Calu3 (cell line): ENCODE measurements at regions not wholly inside any gene's neighbourhood (a gene's known extent, or its start where the extent isn't known, plus 50 kb on each side); places are given as distances from the start of the nearest gene placed in this dataset.

Experiments used
- BruUV-seq: library from RNA; stranded (reverse); fragments of 400-500 nt; replicated peaks from 2 replicates; lab custom pipeline; 2021; lab: Mats Ljungman, UMichigan
- CTCF ChIA-PET: fragments of 300-600 bp; sonication (Branson Sonifier 250); formaldehyde crosslinking; loops from one replicate; lab custom pipeline; 2022; ENCODE audit warnings: antibody characterized with exemption; lab: Charles Lee
- DNase-seq: peaks from one replicate; pipeline ENCODE4 v3.0.0; 2022
- H3K27ac Mint-ChIP-seq: one replicate; pipeline ENCODE4 v1.8.0; 2022; ENCODE audit warnings: mixed read lengths; ENCODE audit not compliant: unreplicated experiment
- H3K27me3 Mint-ChIP-seq: one replicate; pipeline ENCODE4 v1.8.0; 2022; ENCODE audit warnings: mixed read lengths; ENCODE audit not compliant: unreplicated experiment
- H3K36me3 Mint-ChIP-seq: one replicate; pipeline ENCODE4 v1.8.0; 2022; ENCODE audit warnings: mild to moderate bottlenecking, moderate library complexity, mixed read lengths; ENCODE audit not compliant: insufficient read depth, unreplicated experiment
- H3K4me1 Mint-ChIP-seq: one replicate; pipeline ENCODE4 v1.8.0; 2022; ENCODE audit warnings: mild to moderate bottlenecking, low read depth, mixed read lengths; ENCODE audit not compliant: unreplicated experiment
- H3K4me3 Mint-ChIP-seq: one replicate; pipeline ENCODE4 v1.8.0; 2022; ENCODE audit warnings: mild to moderate bottlenecking, low read depth, moderate library complexity, mixed read lengths; ENCODE audit not compliant: unreplicated experiment
- H3K9me3 Mint-ChIP-seq: one replicate; pipeline ENCODE4 v1.8.0; 2022; ENCODE audit warnings: low read depth, mixed read lengths; ENCODE audit not compliant: unreplicated experiment
- CTCF ChIP-seq: fragments of 200-600 bp; IDR thresholded peaks from one replicate; pipeline ENCODE4 v1.8.0; 2022; ENCODE audit warnings: antibody characterized with exemption; ENCODE audit not compliant: unreplicated experiment
- intact Hi-C: fragments of 100-400 bp; cut with micrococcal nuclease; formaldehyde crosslinking; loops from one replicate; pipeline ENCODE4 v1.10.0; 2022; ENCODE audit not compliant: unreplicated experiment

- intact Hi-C loops, result no loop called here
- no peak overlapping the region for H3K4me3 Mint-ChIP-seq
These were observed 120.8 kb upstream of the TMEFF2 start for GRCh38 chr2:192315543-192315942.

GRCh38 chr2:192314800-192315481 is 120.2 kb upstream of the TMEFF2 start:
- TF ChIP-seq CTCF, result no peak
- intact Hi-C loops, result no loop called here
- CTCF ChIA-PET, result no interaction called here
- H3K27me3 Mint-ChIP-seq, result no peaks in the 10 kb centered on the region
- no TSS peak for BruUV-seq
- peaks cover 2% of the 10 kb centered on the region for H3K9me3 Mint-ChIP-seq
- H3K27ac Mint-ChIP-seq, result no peak overlapping the region
- H3K36me3 Mint-ChIP-seq, result no peaks in the 10 kb centered on the region
- no peak for DNase-seq
- H3K4me3 Mint-ChIP-seq, result no peak overlapping the region
- no peaks in the 10 kb centered on the region for H3K4me1 Mint-ChIP-seq

More at GRCh38 chr2:192315543-192315942, 120.8 kb upstream of the TMEFF2 start:
- Mint-ChIP-seq H3K36me3 (no peaks in the 10 kb centered on the region), H3K9me3 (peaks cover 2% of the 10 kb centered on the region), H3K27ac (no peak overlapping the region), H3K27me3 (no peaks in the 10 kb centered on the region), H3K4me1 (no peaks in the 10 kb centered on the region)
- CTCF ChIA-PET, result no interaction called here
- no TSS peak for BruUV-seq
- DNase-seq, result no peak
- TF ChIP-seq CTCF, result no peak

- no peaks in the 10 kb centered on the region for H3K36me3 Mint-ChIP-seq
- no TSS peak for BruUV-seq
- no peak for TF ChIP-seq CTCF
- H3K27me3 Mint-ChIP-seq, result no peaks in the 10 kb centered on the region
- H3K27ac Mint-ChIP-seq, result no peak overlapping the region
- DNase-seq, result no peak
- intact Hi-C loops, result no loop called here
- CTCF ChIA-PET, result no interaction called here
- H3K4me1 Mint-ChIP-seq, result no peaks in the 10 kb centered on the region
- peaks cover 2% of the 10 kb centered on the region for H3K9me3 Mint-ChIP-seq
- no peak overlapping the region for H3K4me3 Mint-ChIP-seq
These were observed 119.0 kb upstream of the TMEFF2 start for GRCh38 chr2:192313773-192314172.

GRCh38 chr2:192311701-192312460 is 117.1 kb upstream of the TMEFF2 start:
- Mint-ChIP-seq H3K4me3 (no peak overlapping the region), H3K27ac (no peak overlapping the region), H3K36me3 (no peaks in the 10 kb centered on the region), H3K9me3 (peaks cover 2% of the 10 kb centered on the region), H3K27me3 (no peaks in the 10 kb centered on the region), H3K4me1 (no peaks in the 10 kb centered on the region)
- intact Hi-C loops, result no loop called here
- CTCF ChIA-PET, result no interaction called here
- no peak for TF ChIP-seq CTCF
- no TSS peak for BruUV-seq
- no peak for DNase-seq
